K562 (cell line): ENCODE measurements at regions not wholly inside any gene's neighbourhood (a gene's known extent, or its start where the extent isn't known, plus 50 kb on each side); places are given as distances from the start of the nearest gene placed in this dataset.
A peak's percentile ranks its signal among the peaks of the same experiment; 100 is the strongest.

Source experiments
- ARNT ChIP-seq, 2 experiments: fragments of 450-650 bp; IDR thresholded peaks; 2 replicates each; pipeline ENCODE4 v1.6.1; 2016; ENCODE audit warnings: mild to moderate bottlenecking in 1 of 2
- ATF1 ChIP-seq, 2 experiments: fragments of 450-650 bp in 1 of 2; IDR thresholded peaks; 2 replicates each; pipeline ENCODE4 v1.6.1; 2016; ENCODE audit warnings: missing compliant biosample characterization in 1 of 2, missing genetic modification characterization in 1 of 2
- ATF3 ChIP-seq, 2 experiments: fragments of 450-650 bp in 1 of 2; sonication (generic) in 1 of 2; formaldehyde crosslinking in 1 of 2; IDR thresholded peaks in 1 of 2; conservative IDR thresholded peaks in 1 of 2; 2 replicates each; pipeline versions ENCODE4 v1.6.1 to v1.8.1; 2016 to 2023; ENCODE audit warnings: mild to moderate bottlenecking in 2 of 2, moderate library complexity in 2 of 2, inconsistent platforms in 1 of 2, missing genetic modification reagents in 1 of 2
- BRCA1 ChIP-seq, 2 experiments: fragments of 450-650 bp in 1 of 2; sonication (generic) in 1 of 2; formaldehyde crosslinking in 1 of 2; IDR thresholded peaks; 2 replicates each; pipeline versions ENCODE4 v1.5.0 to v1.6.1; 2017 to 2020; ENCODE audit warnings: mild to moderate bottlenecking in 1 of 2, missing genetic modification reagents in 1 of 2
- CHCHD3 ChIP-seq: fragments of 250-450 bp; sonication (Bioruptor Pico); IDR thresholded peaks from 2 replicates; pipeline ENCODE4 v2.1.2; 2022; ENCODE audit warnings: mild to moderate bottlenecking
- CHD1 ChIP-seq: fragments of 200-600 bp; sonication (generic); IDR thresholded peaks from one replicate; pipeline ENCODE4 v1.6.1; 2012; ENCODE audit warnings: mild to moderate bottlenecking, moderate library complexity, low read length, inconsistent platforms
- CHD2 ChIP-seq: IDR thresholded peaks from 2 replicates; pipeline ENCODE4 v1.6.1; 2011; ENCODE audit warnings: low read depth, low read length
- CREM ChIP-seq: IDR thresholded peaks from 2 replicates; pipeline ENCODE4 v1.6.1; 2014; ENCODE audit warnings: antibody characterized with exemption, low read depth
- GABPB1 ChIP-seq: sonication (generic); formaldehyde crosslinking; IDR thresholded peaks from 2 replicates; pipeline ENCODE4 v1.8.0; 2022; ENCODE audit warnings: mild to moderate bottlenecking, missing genetic modification reagents
- HSF4 ChIP-seq: fragments of 250-450 bp; sonication (Bioruptor Pico); IDR thresholded peaks from 2 replicates; pipeline ENCODE4 v2.1.2; 2022; ENCODE audit warnings: mild to moderate bottlenecking, moderate library complexity, borderline replicate concordance
- KDM2B ChIP-seq: fragments of 250-450 bp; sonication (Bioruptor Pico); IDR thresholded peaks from 2 replicates; pipeline ENCODE4 v1.8.0; 2021; ENCODE audit warnings: mild to moderate bottlenecking, moderate library complexity
- MAZ ChIP-seq, 2 experiments: fragments of 450-650 bp in 1 of 2; sonication (generic) in 1 of 2; formaldehyde crosslinking; IDR thresholded peaks in 1 of 2; conservative IDR thresholded peaks in 1 of 2; 2 replicates each; pipeline versions ENCODE4 v1.4.0 to v1.5.0; 2020; ENCODE audit warnings: mild to moderate bottlenecking in 1 of 2, missing genetic modification reagents in 1 of 2
- NONO ChIP-seq, 2 experiments: fragments of 200-400 bp in 1 of 2; fragments of 450-650 bp in 1 of 2; formaldehyde crosslinking in 1 of 2; IDR thresholded peaks; 2 replicates each; pipeline ENCODE4 v1.6.1; 2017; ENCODE audit warnings: low read depth in 2 of 2, mild to moderate bottlenecking in 2 of 2, moderate library complexity in 2 of 2, low read length in 1 of 2
- PATZ1 ChIP-seq: fragments of 250-450 bp; sonication (Bioruptor Pico); IDR thresholded peaks from 2 replicates; pipeline ENCODE4 v1.5.0; 2020; ENCODE audit warnings: mild to moderate bottlenecking, borderline replicate concordance
- RCOR1 ChIP-seq, 2 experiments: IDR thresholded peaks; 2 replicates each; pipeline ENCODE4 v1.6.1; 2012; ENCODE audit warnings: low read depth in 2 of 2, low read length in 2 of 2, borderline replicate concordance in 1 of 2, improper control_type of control experiment in 1 of 2
- ZBTB7A ChIP-seq: IDR thresholded peaks from 2 replicates; pipeline ENCODE4 v1.6.1; 2011; ENCODE audit warnings: low read depth, mild to moderate bottlenecking, low read length, moderate library complexity, borderline replicate concordance; ENCODE audit not compliant: control insufficient read depth
- ZBTB9 ChIP-seq: fragments of 450-650 bp; formaldehyde crosslinking; IDR thresholded peaks from 2 replicates; pipeline ENCODE4 v1.4.0; 2020; ENCODE audit warnings: mild to moderate bottlenecking, moderate library complexity
- ZMIZ1 ChIP-seq, 2 experiments: fragments of 150-350 bp in 1 of 2; IDR thresholded peaks; 2 replicates each; pipeline ENCODE4 v1.6.1; 2012 to 2016; ENCODE audit warnings: low read depth in 2 of 2, low read length in 2 of 2, mild to moderate bottlenecking in 1 of 2, moderate library complexity in 1 of 2
- ZNF165 ChIP-seq: fragments of 250-450 bp; sonication (Bioruptor Pico); IDR thresholded peaks from 2 replicates; pipeline ENCODE4 v1.4.0; 2020; ENCODE audit warnings: borderline replicate concordance

GRCh38 chr1:113210248-113210647, 137.2 kb downstream of the LRIG2 start (continued):
- TF ChIP-seq ATF3 (IDR thresholded peaks at IDR 0.05) (no peak), ATF3 (CRISPR knock-in tag; conservative IDR thresholded peaks at IDR 0.05) (no peak), HSF4 (CRISPR knock-in tag) (no peak), PATZ1 (CRISPR knock-in tag) (no peak), ZBTB7A (no peak), ZMIZ1 (IDR thresholded peaks at IDR 0.05; ENCODE audit: low read depth in 2 of 2, low read length in 2 of 2) (no peak), CHD1 (no peak), ATF1 (CRISPR knock-in tag; IDR thresholded peaks at IDR 0.05) (no peak), ATF1 (tag; IDR thresholded peaks at IDR 0.05) (no peak), ZNF165 (CRISPR knock-in tag) (no peak), ZBTB9 (CRISPR knock-in tag) (no peak), ARNT (IDR thresholded peaks at IDR 0.05) (no peak; a peak in 1 of 4 replicates), BRCA1 (IDR thresholded peaks at IDR 0.05) (no peak), BRCA1 (CRISPR knock-in tag; IDR thresholded peaks at IDR 0.05) (no peak), CHD2 (no peak), CREM (peak; percentile 52), NONO (IDR thresholded peaks at IDR 0.05; ENCODE audit: low read depth in 2 of 2, low read length in 1 of 2) (no peak), GABPB1 (no peak), CHCHD3 (CRISPR knock-in tag) (no peak), MAZ (CRISPR knock-in tag; conservative IDR thresholded peaks at IDR 0.05 in 1 of 2, IDR thresholded peaks at IDR 0.05 in 1 of 2) (peak; percentile 15 to 16; a peak in 1 of 4 replicates), RCOR1 (IDR thresholded peaks at IDR 0.05; ENCODE audit: borderline replicate concordance in 1 of 2, low read depth in 2 of 2, low read length in 2 of 2) (peak in 1 of 2 experiments; percentile 61; a peak in 2 of 4 replicates), KDM2B (CRISPR knock-in tag) (no peak)
